GM04503 (cell line): ENCODE measurements at regions not wholly inside any gene's neighbourhood (a gene's known extent, or its start where the extent isn't known, plus 50 kb on each side); places are given as distances from the start of the nearest gene placed in this dataset.
"Not testable (repeated sequence)": the region's sequence is repeated elsewhere in the genome, so short reads cannot be mapped to it uniquely, and the experiment has no call there.

Experiments used
- DNase-seq: peaks from one replicate; pipeline ENCODE4 v3.0.0-alpha.2; 2012; ENCODE audit warnings: low read depth

DNA sequence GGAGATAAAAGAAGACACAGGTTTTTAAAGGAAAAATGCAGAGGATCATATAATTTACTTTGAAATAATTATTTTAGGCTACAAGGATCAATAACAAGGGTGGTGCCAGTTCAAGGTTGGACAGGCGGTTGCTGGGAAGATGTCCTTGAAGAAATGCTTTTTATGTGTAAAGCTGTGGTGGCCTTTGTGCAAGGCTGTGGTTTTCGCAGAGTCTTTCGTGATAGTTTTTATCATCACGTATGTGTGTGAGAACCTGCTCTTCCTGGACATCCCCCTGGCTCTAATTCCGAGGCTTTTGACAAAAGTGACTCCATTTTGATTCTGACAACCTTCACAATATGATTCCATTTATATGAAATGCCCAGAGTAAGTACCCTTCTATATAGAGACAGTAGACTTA, 85.8 kb upstream of the COG2 start:
- no peak for DNase-seq

GRCh38 chr1:230555814-230556213, 86.5 kb upstream of the COG2 start:
- no peak for DNase-seq

- DNase-seq: no peak
Observed at GRCh38 chr1:230552880-230553279, 89.4 kb upstream of the COG2 start.

- DNase-seq: not testable (repeated sequence)
Observed at GRCh38 chr1:230550945-230551344, 91.3 kb upstream of the COG2 start.

DNA sequence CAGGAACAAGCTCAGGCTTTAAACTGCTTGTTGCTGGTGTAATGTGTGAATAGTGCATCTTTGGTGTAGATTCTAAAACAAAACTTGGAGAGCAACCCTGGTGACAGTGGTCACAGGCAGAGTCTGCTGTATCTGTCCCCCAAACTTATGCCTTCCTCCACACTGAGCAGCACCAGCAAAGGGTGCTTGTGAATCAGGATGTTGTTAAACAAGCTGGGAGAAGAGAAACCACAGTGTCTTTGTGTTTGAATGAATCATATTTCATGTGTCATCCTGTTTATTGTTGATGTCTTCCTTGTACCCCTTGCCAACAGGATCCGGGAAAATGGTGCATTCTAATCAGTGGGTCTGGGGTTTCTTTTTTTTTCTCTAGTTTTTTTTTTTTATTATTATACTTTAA, 91.9 kb upstream of the COG2 start:
- DNase-seq: no peak

DNA sequence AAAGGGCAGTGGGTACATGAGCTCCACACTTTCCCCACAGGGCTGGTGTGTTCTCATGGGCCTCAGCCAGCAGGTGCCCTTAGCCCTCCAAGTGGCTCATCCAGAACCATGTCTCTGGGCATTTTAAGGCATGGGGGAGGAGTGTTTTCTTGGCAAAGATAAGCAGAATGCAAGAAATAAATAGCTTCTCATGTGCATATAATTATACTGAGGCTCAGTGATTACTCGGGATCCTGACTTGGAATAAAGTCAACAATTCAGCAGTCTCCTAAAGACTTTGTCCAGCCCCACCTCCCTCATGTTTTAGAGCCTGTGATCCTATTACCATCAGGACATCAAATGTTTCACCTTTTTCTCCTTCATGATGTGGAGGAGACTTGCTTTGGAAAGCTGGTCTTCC, 92.7 kb upstream of the COG2 start:
- DNase-seq: no peak

- DNase-seq: no peak
Observed at GRCh38 chr1:230548997-230549396, 93.3 kb upstream of the COG2 start.

DNA sequence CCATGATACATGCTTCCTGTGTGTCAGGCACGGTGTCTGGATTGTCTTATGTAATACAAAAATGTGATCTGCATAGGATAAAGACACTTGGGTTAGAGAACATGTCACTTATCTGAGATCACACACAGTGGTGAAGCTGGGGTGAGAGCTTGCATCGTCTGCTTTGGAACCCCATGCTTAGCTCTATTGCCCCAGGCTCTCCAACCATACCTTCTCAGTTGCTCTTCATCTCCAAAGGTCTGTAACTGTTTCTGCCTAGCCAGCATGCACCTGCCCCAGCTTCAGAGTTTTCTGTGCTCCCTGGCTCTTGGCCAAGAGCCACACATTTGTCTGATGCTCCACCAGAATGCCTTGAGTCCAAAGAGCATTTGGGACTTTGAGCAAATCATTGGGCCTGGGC, 93.9 kb upstream of the COG2 start:
- no peak for DNase-seq

GRCh38 chr1:230545181-230545580, 97.1 kb upstream of the COG2 start:
- DNase-seq: no peak

DNA sequence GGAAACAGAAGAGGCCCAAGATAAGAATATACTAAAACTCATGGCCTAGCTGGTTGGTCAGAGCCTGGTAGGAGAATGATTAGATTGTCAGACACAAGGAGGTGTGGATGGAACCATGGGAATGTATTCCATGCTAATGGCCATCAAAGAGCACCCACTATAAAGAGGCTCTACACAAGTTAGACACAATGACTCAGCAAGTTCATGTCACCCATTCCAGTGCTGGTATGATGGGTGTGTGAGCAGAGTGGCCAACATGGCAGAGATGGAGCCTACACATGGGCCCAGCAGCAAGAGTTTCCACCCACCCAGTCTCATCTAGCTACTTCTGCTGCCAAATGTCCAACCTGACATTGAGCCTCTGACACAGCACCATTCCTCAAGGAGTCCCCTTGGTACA, 97.5 kb upstream of the COG2 start:
- no peak for DNase-seq

- DNase-seq: no peak
Observed at GRCh38 chr1:230543085-230543484, 99.2 kb upstream of the COG2 start.

DNA sequence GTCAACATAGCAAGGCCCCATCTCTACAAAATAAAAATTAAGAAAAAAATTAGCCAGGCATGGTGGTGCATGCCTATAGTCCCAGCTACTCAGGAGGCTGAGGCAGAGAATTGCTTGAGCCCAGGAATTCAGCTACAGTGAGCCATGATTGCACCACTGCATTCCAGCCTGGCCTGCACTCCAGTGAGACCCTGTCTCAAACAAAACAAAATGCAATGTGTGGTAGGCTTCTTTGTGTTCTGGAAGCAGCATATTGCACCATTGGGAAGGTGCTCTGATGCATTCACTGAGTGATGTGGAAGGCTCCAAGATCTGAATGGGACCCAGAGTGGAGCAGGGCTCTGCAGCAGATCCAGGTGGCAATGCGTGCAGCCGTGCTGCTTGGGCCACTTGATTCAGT, 99.6 kb upstream of the COG2 start:
- DNase-seq: no peak

DNA sequence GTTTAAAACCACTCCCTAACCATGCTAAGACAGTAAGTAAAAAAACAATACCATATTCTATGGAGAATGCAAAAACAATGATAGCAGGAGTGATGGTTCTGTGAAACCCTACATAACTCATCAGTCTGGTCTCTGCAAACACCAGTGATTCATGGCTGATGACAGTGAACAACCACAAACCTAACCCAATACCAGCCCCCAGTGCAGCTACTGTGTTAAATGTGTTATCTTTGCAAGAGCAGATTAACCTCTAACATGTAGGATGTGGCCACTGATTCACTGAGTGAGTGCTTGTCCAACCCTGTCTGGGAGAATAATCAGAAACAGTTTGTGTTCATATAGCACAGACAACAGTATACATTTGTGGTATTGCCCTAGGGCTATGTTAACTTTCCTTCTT, 100.2 kb upstream of the COG2 start:
- DNase-seq: no peak

DNA sequence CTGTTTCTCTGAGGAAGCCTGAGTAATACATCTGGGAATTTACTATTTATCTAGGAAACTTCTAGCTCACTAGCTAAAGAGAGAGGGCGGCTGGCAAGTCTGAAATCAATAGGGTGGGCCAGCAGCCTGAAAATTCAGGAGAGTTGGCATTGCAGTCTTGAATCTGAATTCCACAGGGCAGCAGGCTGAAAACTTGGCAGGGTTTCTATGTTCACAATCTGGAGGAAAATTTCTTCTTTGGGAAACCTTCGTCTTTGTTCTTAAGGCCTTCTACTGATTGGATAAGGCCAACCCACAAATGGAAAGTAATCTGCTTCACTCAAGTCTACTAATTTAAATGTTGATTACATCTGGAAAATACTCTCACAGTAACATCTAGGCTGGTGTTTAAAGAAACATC, 101.0 kb upstream of the COG2 start:
- no peak for DNase-seq

DNA sequence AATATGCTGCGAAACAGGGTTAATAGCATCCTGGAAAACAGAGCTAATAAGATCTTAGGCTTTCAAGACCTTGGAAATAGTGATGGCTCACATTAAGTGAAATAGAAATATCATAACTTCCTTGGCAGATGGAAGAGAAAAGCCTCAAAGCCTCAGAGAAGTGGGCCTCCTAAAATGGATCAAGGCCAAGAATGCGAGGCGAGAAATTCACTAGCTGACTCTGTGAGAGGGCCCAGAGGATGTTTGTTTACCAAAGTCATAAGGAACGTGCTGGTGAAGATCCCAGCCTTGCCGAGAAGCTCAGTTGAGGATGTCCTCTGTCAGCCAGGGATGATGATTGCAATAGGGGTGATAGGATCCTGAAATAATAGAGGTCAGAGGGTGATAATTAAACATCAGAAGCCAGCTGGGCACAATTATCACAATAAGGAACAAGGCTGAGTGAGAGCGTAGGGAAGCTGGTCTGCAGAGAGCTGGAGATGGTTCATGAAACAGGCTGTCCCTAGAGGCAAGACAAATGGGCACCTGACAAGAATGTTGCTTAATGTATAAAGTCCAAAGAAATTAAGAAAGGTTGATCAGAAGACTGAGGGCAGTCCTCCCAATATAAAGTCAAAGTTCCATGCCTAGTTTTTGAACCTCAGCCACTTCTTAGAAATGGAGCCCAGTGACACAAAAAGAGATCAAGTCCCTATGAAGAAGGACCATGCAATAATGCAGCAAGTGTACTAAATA, 101.7 kb upstream of the COG2 start:
- DNase-seq: no peak

DNA sequence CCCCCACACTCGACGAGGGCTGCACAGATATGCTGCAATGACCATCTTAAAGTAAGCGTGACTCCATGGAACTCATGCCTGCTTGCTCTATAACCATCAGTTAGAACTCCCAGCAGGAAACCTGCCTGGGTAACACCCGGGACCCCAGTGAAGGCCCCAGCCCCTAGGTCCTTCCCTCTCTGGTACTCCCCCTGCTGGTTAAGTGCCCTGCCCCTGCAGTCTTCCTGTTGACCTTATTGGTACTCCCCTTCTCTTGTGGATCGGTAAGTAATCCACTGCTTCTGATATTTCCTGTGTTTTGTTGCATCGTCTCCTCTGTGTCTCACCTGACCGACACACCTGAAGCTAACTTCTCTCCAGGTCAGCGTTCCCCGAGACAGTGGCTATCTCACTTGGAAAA, 104.8 kb upstream of the COG2 start:
- DNase-seq: no peak

GRCh38 chr1:230536641-230537155, 105.6 kb upstream of the COG2 start:
- no peak for DNase-seq

GRCh38 chr1:230534224-230534623, 108.1 kb upstream of the COG2 start:
- DNase-seq: no peak

- DNase-seq: no peak
Observed at GRCh38 chr1:230531103-230531502, 105.0 kb upstream of the PGBD5 start.

DNA sequence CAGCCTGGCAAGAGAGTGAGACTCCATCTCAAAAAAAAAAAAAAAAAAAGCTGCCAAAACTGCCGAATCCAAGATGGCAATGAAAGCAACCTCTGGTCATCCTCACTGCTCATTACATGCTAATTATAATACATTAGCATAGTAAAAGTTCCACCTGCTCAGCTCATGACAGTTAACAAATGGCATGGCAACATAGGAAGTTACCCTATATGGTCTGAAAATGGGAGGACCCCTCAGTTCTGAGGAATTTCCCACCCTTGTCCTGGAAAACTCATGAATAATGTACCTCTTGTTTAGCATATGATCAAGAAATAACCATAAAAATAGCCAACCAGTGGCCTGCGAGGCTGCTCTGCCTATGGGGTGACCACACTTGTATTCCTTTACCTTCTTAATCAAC, 93.1 kb upstream of the PGBD5 start:
- DNase-seq: no peak

GRCh38 chr1:230518511-230518910, 92.4 kb upstream of the PGBD5 start:
- no peak for DNase-seq

GRCh38 chr1:230517786-230518185, 91.7 kb upstream of the PGBD5 start:
- no peak for DNase-seq

- no peak for DNase-seq
Observed at GRCh38 chr1:230517326-230517725, 91.2 kb upstream of the PGBD5 start.

DNA sequence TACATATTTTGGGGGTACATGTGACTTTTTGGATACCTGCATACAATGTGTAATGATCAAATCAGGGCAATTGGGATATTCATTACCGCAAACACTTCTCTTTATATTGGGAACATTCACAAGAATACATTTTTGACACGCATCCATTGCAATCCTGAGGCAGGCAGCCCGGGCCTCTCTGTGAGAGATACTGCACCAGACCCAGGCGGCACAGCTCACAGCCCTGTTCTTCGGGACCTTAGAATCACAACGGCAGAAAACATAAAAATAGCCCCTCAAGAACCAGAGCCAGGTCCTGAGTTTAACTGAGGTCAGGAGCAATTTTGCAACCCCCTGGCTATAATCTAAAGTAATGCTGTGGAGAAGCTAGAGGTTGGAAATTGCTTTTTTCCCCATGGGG, 90.8 kb upstream of the PGBD5 start:
- no peak for DNase-seq
